CD4-positive, CD25-positive, alpha-beta regulatory T cell (primary cell): ENCODE measurements at regions not wholly inside any gene's neighbourhood (a gene's known extent, or its start where the extent isn't known, plus 50 kb on each side); places are given as distances from the start of the nearest gene placed in this dataset.
"Not testable (repeated sequence)": the region's sequence is repeated elsewhere in the genome, so short reads cannot be mapped to it uniquely, and the experiment has no call there.

Experiments used
- ATAC-seq, 2 donors: fragments of 150-1000 bp; cut with Tn5 transposase; one replicate each; pipeline ENCODE4 v1.10.0; 2021; ENCODE audit warnings: low read depth in 2 of 2, moderate number of reproducible peaks in 2 of 2, moderate library complexity in 1 of 2
- DNase-seq, 3 donors: peaks; one replicate each; pipeline versions ENCODE4 v3.0.0 to v3.0.0-alpha.2; 2012 to 2022; ENCODE audit warnings: mixed read lengths in 1 of 3
- H3K27ac ChIP-seq: one replicate; pipeline ENCODE4 v1.7.0; 2013; ENCODE audit warnings: mild to moderate bottlenecking, low read length; ENCODE audit not compliant: insufficient read depth, poor library complexity, severe bottlenecking
- H3K27me3 ChIP-seq: one replicate; pipeline ENCODE4 v1.7.0; 2013; ENCODE audit warnings: low read length; ENCODE audit not compliant: control insufficient read depth, insufficient read depth
- H3K36me3 ChIP-seq: one replicate; pipeline ENCODE4 v1.7.0; 2013; ENCODE audit warnings: mild to moderate bottlenecking, low read length, moderate library complexity; ENCODE audit not compliant: control insufficient read depth, insufficient read depth
- H3K4me1 ChIP-seq: 2 replicates; pipeline ENCODE4 v1.7.0; 2013; ENCODE audit warnings: mild to moderate bottlenecking, low read length; ENCODE audit not compliant: insufficient read depth, control insufficient read depth, poor library complexity, severe bottlenecking
- H3K4me3 ChIP-seq: one replicate; pipeline ENCODE4 v1.7.0; 2013; ENCODE audit warnings: low read depth, mild to moderate bottlenecking, low read length, moderate library complexity
- H3K9me3 ChIP-seq, 2 experiments: 1 replicate in 1 of 2; 2 replicates in 1 of 2; pipeline ENCODE4 v1.7.0; 2013; ENCODE audit warnings: low read length in 2 of 2, mild to moderate bottlenecking in 1 of 2, moderate library complexity in 1 of 2; ENCODE audit not compliant: control insufficient read depth in 2 of 2
- H3K27ac Mint-ChIP-seq, 3 donors: one replicate each; pipeline ENCODE4 v1.8.0; 2020 to 2022; ENCODE audit warnings: mild to moderate bottlenecking in 3 of 3, mixed read lengths in 3 of 3, moderate library complexity in 2 of 3
- H3K27me3 Mint-ChIP-seq: one replicate; pipeline ENCODE4 v1.8.0; 2022; ENCODE audit warnings: mild to moderate bottlenecking, mixed read lengths
- H3K36me3 Mint-ChIP-seq: one replicate; pipeline ENCODE4 v1.8.0; 2020; ENCODE audit warnings: mixed read lengths
- H3K4me1 Mint-ChIP-seq, 4 donors: one replicate each; pipeline ENCODE4 v1.8.0; 2020 to 2022; ENCODE audit warnings: mixed read lengths in 4 of 4, mild to moderate bottlenecking in 1 of 4
- H3K4me3 Mint-ChIP-seq, 4 donors: one replicate each; pipeline ENCODE4 v1.8.0; 2020 to 2022; ENCODE audit warnings: mild to moderate bottlenecking in 4 of 4, mixed read lengths in 4 of 4, moderate library complexity in 3 of 4
- H3K9me3 Mint-ChIP-seq, 7 donors: one replicate each; pipeline ENCODE4 v1.8.0; 2020 to 2022; ENCODE audit warnings: mixed read lengths in 7 of 7, mild to moderate bottlenecking in 3 of 7, moderate library complexity in 2 of 7

GRCh38 chr3:11726146-11726545, 82.4 kb upstream of the VGLL4 start:
- peaks cover under 1% of the 10 kb centered on the region for H3K4me1 ChIP-seq
- Mint-ChIP-seq H3K36me3 (no peaks in the 10 kb centered on the region), H3K4me1 (peaks cover 0 to 7% (median 4%) of the 10 kb centered on the region in 4 donors), H3K27me3 (peaks cover 32% of the 10 kb centered on the region), H3K4me3 (peak overlapping the region in 1 of 4 donors; percentile 61), H3K9me3 (peaks cover 0 to 3% (median 0%) of the 10 kb centered on the region in 7 donors), H3K27ac (no peak overlapping the region)
- no peaks in the 10 kb centered on the region for H3K36me3 ChIP-seq
- DNase-seq (no peak), ATAC-seq (no peak)
- no peak overlapping the region for H3K27ac ChIP-seq
- no peaks in the 10 kb centered on the region for H3K27me3 ChIP-seq
- no peak overlapping the region for H3K4me3 ChIP-seq
- no peaks in the 10 kb centered on the region for H3K9me3 ChIP-seq

GRCh38 chr3:11725340-11725641, 81.6 kb upstream of the VGLL4 start:
- Mint-ChIP-seq H3K27me3 (peaks cover 37% of the 10 kb centered on the region), H3K4me3 (peak overlapping the region in 1 of 4 donors; percentile 61), H3K4me1 (peaks cover 0 to 14% (median 9%) of the 10 kb centered on the region in 4 donors)
- H3K27ac ChIP-seq, H3K9me3 Mint-ChIP-seq, H3K4me3 ChIP-seq, ATAC-seq, H3K27ac Mint-ChIP-seq, DNase-seq, H3K27me3 ChIP-seq, H3K4me1 ChIP-seq, H3K36me3 Mint-ChIP-seq, H3K9me3 ChIP-seq, H3K36me3 ChIP-seq: not testable (repeated sequence)

- Mint-ChIP-seq H3K27me3 (peaks cover 39% of the 10 kb centered on the region), H3K36me3 (no peaks in the 10 kb centered on the region), H3K9me3 (peaks cover 0 to 3% (median 0%) of the 10 kb centered on the region in 7 donors), H3K4me3 (peak overlapping the region in 3 of 4 donors; percentile 10 to 71 (median 30)), H3K27ac (peak overlapping the region in 2 of 3 donors; percentile 15 to 57), H3K4me1 (peaks cover 0 to 15% (median 9%) of the 10 kb centered on the region in 4 donors)
- H3K4me3 ChIP-seq, result peak overlapping the region; percentile 69
- no peaks in the 10 kb centered on the region for H3K9me3 ChIP-seq
- H3K36me3 ChIP-seq, result no peaks in the 10 kb centered on the region
- DNase-seq (peak in 1 of 3 donors; percentile 44), ATAC-seq (no peak)
- no peaks in the 10 kb centered on the region for H3K27me3 ChIP-seq
- H3K4me1 ChIP-seq, result peaks cover 12% of the 10 kb centered on the region
- no peak overlapping the region for H3K27ac ChIP-seq
Measured at GRCh38 chr3:11724615-11725339, 81.1 kb upstream of the VGLL4 start.

- Mint-ChIP-seq H3K4me3 (peak overlapping the region; percentile 88 to 93 (median 92)), H3K27me3 (peaks cover 44% of the 10 kb centered on the region), H3K4me1 (peaks cover 12 to 30% (median 21%) of the 10 kb centered on the region in 4 donors), H3K36me3 (no peaks in the 10 kb centered on the region), H3K27ac (peak overlapping the region in 1 of 3 donors; percentile 88), H3K9me3 (peaks cover 0 to 3% (median 0%) of the 10 kb centered on the region in 7 donors)
- Histone ChIP-seq H3K27me3 (no peaks in the 10 kb centered on the region), H3K4me1 (peaks cover 21% of the 10 kb centered on the region), H3K27ac (no peak overlapping the region), H3K4me3 (no peak overlapping the region), H3K36me3 (no peaks in the 10 kb centered on the region), H3K9me3 (no peaks in the 10 kb centered on the region)
- ATAC-seq (no peak), DNase-seq (no peak)
Measured at GRCh38 chr3:11721479-11721878, 77.8 kb upstream of the VGLL4 start.

DNA sequence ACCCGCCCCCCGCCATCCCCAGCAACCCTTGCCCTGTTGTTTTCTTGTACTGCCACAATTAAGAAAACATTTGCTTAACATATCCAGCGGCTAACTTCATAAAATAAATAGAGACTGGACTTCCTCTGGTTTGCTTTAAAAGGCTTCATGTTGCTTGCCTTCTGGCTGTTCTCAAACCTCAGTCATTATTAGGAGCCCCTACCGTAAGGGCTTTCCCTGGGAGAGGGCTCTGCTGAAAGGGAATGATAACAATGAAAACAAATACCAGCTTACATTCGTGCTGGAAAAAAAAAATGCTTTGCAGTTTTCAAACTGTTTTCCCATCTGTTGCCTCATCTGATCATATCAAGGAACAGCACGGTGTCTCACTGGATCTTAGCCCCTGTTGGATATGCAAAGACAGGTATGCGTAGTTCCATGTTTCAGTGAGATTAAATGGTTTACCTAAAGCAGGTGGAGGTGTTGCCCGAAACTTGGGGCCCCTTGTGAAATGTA, 77.2 kb upstream of the VGLL4 start:
- Mint-ChIP-seq H3K9me3 (peaks cover 0 to 3% (median 0%) of the 10 kb centered on the region in 7 donors), H3K27me3 (peaks cover 40% of the 10 kb centered on the region), H3K27ac (peak overlapping the region in 1 of 3 donors; percentile 88), H3K36me3 (no peaks in the 10 kb centered on the region), H3K4me1 (peaks cover 12 to 30% (median 21%) of the 10 kb centered on the region in 4 donors), H3K4me3 (peak overlapping the region; percentile 88 to 93 (median 92))
- no peak overlapping the region for H3K4me3 ChIP-seq
- no peak overlapping the region for H3K27ac ChIP-seq
- no peaks in the 10 kb centered on the region for H3K36me3 ChIP-seq
- no peaks in the 10 kb centered on the region for H3K27me3 ChIP-seq
- no peaks in the 10 kb centered on the region for H3K9me3 ChIP-seq
- DNase-seq (no peak), ATAC-seq (no peak)
- H3K4me1 ChIP-seq, result peaks cover 21% of the 10 kb centered on the region

GRCh38 chr3:11720304-11720898, 76.7 kb upstream of the VGLL4 start:
- H3K9me3 ChIP-seq, result no peaks in the 10 kb centered on the region

DNA sequence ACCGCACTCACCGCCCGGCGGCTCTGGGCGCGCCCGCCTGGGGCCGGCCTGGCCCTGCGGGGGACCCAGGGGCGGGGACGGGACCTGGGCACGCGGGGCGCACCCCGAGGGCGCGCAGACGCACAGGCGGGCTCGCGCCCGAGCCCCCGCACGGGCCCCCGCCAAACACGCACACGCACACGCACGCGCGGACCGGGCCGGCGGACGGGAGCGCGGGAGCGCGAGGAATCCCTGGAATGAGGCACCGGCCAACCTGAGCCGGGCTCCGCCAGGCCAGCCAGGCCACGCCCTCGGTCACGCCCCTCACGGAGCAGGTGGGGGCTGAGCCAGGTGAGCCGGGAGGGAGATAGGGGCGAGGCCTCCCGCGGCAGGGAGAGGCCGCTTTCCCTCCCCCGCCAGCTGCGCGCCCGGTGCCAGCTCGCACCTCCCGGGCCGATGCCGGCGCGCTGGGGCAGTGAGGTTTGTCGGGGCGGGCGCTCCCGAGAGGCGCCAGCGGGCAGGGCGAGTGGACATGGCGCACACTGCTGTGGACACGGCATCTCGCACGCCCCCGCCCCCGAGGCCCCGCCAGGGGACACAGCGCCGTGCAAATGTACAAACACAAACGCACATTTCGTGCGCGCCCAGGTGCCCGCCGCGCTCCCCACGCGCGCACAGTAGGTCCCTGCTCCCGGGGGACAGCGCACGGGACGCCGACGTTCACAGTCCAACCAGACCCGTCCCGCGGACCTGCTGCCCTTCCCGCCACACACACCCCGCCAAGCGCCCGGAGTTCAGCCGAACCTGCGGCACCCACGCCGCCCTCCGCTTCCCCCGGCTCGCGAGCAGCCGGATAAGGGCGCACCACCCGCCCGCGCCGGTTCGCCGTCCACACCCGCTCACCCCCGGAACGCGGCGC, 75.9 kb upstream of the VGLL4 start:
- peaks cover 0 to 3% (median 0%) of the 10 kb centered on the region in 7 donors for H3K9me3 Mint-ChIP-seq
- Histone ChIP-seq H3K4me3 (no peak overlapping the region), H3K9me3 (no peaks in the 10 kb centered on the region), H3K36me3 (no peaks in the 10 kb centered on the region), H3K27ac (peak overlapping the region; percentile 65), H3K27me3 (no peaks in the 10 kb centered on the region), H3K4me1 (peaks cover 21% of the 10 kb centered on the region)
- peaks cover 36% of the 10 kb centered on the region for H3K27me3 Mint-ChIP-seq
- H3K4me3 Mint-ChIP-seq, result peak overlapping the region in 3 of 4 donors; percentile 84 to 93 (median 88)
- peaks cover 10 to 28% (median 19%) of the 10 kb centered on the region in 4 donors for H3K4me1 Mint-ChIP-seq
- no peak overlapping the region for H3K27ac Mint-ChIP-seq
- ATAC-seq (peak; percentile 68 to 69), DNase-seq (peak; percentile 54 to 73 (median 70))
- H3K36me3 Mint-ChIP-seq, result no peaks in the 10 kb centered on the region

More at GRCh38 chr3:11720304-11720898, 76.7 kb upstream of the VGLL4 start:
- Mint-ChIP-seq H3K27ac (peak overlapping the region; percentile 26 to 88 (median 87)), H3K9me3 (peaks cover 0 to 3% (median 0%) of the 10 kb centered on the region in 7 donors), H3K36me3 (no peaks in the 10 kb centered on the region), H3K4me1 (peaks cover 12 to 30% (median 21%) of the 10 kb centered on the region in 4 donors), H3K4me3 (peak overlapping the region; percentile 88 to 93 (median 92)), H3K27me3 (peaks cover 40% of the 10 kb centered on the region)
- Histone ChIP-seq H3K4me3 (peak overlapping the region; percentile 51), H3K27me3 (no peaks in the 10 kb centered on the region), H3K27ac (no peak overlapping the region), H3K36me3 (no peaks in the 10 kb centered on the region), H3K4me1 (peaks cover 21% of the 10 kb centered on the region)
- peak; percentile 21 to 67 (median 58) for DNase-seq
- peak; percentile 41 to 50 for ATAC-seq
